CD4-positive, alpha-beta T cell treated with Interleukin-4 for 1 hour (primary cell): ENCODE measurements at regions not wholly inside any gene's neighbourhood (a gene's known extent, or its start where the extent isn't known, plus 50 kb on each side); places are given as distances from the start of the nearest gene placed in this dataset.

Source experiments
- DNase-seq, 2 donors: peaks; one replicate each; pipeline ENCODE4 v3.0.0-alpha.2; 2020 to 2022

DNA sequence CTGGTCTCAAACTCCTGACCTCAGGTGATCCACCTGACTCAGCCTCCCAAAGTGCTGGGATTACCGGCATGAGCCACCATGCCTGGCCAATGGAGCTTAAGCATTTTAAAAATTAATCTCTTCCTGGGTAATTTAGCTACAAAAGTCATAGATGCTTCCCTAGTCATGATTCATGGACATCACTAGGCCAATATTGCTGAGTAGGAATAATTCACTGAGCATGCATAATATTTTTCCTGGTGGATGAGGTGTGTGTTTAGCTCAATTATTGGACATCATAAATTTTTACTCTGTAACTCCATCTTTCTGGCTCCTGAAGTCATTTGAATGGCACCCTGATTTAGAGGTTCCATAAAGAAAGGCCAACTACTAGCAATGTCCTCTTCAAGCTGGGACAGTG, 512.9 kb upstream of the AGTR1 start:
- DNase-seq, result no peak

DNA sequence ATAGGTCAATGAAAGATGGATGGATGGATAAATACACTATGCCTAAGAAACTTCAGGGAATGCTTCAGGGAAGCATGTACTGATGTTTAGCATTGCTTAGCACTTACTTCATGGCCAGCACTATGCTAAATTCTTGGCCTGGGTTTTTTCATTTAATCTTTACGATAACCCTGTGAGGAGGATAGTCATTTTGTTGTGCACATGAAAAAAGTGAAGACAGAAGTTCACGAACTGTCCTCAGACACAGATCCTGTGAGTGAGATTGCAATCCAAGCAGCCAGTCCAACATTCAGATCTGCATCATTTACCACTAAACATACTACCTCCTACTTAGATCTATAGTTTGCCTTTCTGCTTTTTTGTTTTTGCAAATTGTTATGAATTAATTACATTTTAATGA, 510.8 kb upstream of the AGTR1 start:
- DNase-seq, result no peak

DNA sequence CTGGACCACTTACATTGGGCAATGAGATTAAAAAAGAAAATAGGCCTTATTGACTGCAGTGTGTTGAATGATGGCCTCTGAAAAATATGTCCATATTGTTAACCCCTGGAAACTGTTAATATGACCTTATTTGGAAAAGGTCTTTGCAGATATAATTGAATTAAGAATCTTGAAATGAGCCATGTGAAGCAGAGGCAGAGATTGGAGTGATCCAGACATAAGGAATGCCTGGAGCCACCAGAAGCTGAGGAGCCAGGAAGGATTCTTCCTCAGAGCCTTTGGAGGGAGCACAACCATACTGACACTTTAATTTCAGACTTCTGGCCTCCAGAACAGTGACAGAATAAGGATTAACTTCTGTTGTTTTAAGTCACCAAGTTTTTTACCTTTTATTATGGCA, 510.4 kb upstream of the AGTR1 start:
- no peak for DNase-seq

DNA sequence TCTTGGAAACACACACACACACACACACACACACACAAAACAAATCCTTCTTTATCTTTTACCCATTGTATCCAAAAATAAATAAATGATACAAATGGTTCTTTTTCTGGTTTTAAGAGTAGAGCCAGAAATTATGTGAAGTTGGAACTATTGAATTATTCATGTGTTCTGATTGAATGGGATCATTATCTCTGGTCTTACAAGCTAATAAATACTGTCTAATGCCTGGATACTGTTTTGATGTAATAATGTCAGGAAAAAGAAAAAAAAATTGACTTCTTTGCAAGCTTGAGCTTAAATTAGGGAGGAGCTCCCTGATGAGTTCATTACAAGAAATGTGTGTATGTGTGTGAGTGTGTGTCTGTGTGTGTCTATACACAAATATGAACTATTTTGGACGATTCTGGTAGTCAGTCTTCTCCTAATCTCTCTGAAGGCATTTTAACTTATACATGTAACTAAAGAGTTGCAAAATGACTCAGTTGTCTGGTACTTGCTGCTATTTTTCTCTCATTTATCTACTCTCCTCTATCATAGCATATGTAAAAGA, 507.2 kb upstream of the AGTR1 start:
- DNase-seq, result no peak

DNA sequence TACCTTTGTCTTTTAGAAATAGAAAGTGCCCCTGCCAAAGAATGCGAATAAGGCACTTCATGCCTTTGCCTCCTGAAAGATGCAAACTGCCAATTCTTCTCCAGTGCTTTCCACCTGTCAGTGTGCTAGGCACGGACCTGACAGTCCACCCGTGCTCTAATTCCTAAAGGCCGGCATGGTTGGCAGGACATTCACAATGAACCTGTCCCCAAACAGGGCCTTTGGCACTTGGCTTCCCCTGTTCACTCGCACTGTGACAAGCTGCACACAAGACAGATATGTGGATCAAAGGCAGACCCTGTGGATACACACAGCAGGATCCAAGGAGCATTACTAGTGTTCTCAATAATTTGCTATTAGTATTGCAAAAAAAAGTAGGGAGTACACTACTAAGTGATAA, 505.7 kb upstream of the AGTR1 start:
- DNase-seq, result no peak

DNA sequence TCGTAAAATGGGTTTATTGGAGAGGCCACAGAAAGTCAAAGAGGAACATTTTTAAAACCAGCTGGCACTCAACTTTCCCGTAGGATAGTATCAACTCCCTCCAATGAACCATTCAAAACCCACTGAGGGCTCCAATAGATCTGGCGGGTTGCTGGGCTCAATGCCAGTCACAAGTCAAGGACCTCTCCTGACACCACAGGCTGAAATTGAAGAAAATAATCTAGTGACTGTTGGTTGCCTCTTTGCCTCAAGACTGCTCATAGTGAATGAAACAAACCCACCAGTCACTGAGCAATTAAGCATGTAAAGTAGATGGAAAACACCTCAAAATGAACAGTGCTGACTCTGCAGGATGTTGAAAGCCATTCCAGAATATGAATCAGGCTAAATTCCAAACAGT, 500.6 kb upstream of the AGTR1 start:
- no peak for DNase-seq

DNA sequence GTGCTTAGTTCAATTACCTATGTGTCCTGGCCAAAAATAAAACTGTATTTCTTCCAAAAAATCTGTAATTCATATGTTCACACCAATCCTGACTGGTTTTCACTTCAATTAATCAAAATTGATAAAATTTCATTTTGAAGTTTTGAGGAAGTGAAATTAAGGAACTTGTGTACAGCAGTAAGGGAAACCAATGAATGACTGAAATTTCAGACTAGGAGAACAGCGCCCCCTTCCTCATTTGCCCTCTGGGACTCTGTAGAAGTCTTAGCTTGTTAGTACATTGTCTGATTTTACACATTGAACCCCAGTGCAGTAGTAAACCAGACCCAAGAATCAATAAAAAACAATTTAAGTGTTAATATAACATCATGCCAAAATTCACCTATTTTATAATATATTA, 495.3 kb upstream of the AGTR1 start:
- no peak for DNase-seq

DNA sequence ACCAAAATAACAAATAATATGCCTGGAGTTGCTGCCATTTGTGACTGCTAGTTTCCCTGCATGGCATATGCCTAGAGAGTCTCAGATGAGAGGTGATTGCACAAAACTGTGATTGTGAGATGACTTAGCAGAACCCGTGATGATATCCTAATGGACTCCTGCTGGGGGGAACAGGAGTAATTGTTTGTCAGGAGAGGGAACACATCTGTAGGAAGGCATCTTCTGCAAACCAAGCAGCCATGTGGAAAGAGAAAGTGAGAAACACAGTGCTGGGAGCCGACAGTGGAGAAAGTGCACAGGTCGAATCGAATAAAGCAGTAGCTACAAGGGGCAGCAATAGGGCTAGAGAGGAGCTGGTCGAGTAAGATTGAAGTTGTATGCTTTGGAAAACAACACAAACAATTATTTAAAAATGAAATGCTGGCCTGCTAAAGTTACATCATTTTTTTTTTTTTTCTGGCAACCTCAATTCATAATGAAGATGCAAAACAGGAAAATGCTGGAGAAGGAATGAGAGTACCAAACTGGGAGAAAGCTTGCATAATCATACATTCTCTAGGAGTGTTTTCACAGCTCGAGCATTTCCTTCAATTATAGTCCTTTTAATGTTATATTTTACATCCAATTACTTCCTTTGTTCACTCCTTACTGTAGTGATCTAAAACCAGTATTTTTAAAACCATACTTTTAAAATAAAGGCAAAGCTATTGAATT, 494.2 kb upstream of the AGTR1 start:
- no peak for DNase-seq

DNA sequence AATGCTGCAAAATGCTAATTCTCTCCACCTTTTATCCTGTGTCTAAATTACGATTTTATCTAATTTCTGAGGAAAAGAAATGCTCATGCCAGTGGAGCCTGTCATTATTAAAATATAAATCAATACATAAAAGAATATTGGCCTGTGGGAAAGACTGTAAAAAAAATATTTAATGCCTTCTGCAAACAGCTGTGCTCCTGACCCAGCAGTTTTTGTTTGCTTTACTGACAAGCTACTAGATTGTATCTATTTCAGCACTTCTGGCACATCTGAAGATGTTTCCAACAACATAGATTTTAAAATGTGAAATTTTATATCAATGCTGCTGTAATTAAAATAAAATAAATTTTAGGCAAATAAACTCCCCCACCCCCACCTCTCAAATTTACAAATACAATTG, 493.6 kb upstream of the AGTR1 start:
- no peak for DNase-seq

DNA sequence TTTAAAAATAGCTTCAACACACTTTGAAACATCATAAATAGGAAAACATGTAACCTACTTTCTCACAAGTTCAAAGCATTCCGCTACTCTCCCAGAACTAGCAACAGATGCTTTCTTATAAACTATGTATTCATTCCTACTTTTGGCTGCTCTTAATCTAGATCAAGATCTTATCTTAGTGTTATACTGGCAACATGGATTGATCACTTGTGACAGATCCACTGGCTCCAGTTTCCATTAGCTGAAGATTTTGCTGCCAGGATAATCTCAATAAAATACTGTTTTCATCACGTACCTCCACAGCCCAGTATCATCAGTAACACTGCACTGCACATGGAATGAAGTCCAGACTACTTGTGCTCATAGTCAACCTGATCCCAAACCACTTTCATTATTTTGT, 491.7 kb upstream of the AGTR1 start:
- no peak for DNase-seq

DNA sequence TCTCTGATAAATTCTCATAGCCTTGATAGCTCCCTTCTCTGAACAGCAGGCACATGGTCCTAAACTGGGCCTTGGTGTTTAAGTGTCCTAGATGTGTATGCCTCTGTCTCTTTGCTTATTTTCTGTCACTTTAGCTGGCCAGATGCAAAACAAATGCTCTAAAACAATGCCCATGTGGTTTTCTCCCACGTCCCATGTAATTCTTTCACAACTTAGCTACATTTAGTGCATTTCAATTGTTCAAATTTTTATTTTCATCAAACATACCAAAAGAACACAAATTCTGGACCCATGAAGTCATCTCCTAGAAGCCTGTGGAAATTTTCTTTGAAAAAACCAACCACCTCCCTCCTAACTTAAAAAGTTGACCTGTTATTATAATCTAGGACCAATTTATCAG, 491.3 kb upstream of the AGTR1 start:
- no peak for DNase-seq

DNA sequence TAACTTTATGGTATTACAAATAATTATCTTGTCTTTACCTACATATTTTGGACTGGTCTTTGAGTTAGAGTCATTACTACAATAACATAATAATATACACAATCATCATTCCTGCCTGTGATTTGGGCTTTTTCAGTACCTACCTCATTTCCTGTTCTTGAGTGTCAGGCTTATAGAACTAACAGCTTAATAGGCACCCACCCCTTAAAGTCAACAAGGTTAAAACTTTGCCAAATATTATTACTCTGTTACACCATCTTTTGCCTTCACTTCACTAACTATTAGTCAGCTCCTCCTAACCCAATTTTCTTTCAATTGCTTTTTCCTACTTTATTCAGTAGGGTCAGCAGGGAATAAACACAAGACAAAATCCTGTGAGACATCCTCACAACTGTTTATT, 488.7 kb upstream of the AGTR1 start:
- DNase-seq, result no peak

DNA sequence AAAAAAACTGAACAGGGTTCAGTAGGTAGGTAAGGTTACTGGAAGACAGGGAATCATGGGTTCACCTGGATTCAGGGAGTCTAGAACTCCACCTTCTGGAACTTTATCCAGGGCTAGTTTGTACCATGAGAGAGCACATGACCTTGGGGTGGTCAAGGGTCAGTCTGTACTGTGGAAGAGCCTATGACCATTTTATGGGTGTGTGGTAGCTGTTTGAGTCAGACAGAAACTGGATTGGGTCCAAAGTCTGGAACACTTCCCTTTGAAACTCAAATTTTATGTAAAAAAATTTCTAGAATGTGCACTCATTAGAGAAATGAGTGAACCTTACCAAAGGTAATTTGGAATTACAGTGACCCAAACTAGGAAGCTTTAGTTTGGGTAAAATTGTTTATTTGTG, 486.0 kb upstream of the AGTR1 start:
- no peak for DNase-seq

DNA sequence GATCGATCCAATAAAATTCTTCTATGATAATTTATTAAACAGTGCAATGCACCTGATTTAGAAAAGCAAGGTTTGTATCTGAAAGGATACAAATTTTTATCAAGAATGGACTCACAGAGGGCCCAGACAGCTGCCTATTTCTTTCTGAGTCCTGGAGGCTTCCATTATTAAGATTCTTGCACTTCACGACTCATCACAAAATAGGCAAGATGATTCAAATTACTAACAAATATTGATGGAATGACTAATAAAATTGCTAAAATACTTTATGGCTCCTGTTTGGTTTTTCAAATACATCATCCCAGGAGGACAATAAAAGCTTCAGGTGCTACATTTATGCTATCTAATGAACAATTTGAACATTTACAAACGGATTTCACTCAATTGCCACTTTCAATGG, 483.0 kb upstream of the AGTR1 start:
- DNase-seq, result no peak

DNA sequence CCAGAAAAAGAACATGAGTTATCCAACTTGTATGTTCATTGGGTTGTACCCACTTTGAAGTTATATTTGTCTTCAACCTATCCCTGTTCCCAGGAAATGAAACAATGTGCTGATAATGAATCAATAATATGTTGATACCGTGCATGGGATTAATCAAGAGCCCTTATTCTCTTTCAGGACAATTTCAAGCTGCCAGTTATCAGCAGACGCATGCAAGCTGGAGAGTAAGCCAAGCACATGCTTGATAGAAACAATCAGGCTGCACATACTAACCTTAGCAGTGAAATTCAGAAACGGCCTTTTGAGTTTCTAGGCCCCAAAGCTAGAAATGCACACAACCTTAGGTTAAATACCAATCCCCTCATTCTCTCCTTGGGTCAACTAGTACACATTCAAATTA, 480.4 kb upstream of the AGTR1 start:
- DNase-seq, result no peak

DNA sequence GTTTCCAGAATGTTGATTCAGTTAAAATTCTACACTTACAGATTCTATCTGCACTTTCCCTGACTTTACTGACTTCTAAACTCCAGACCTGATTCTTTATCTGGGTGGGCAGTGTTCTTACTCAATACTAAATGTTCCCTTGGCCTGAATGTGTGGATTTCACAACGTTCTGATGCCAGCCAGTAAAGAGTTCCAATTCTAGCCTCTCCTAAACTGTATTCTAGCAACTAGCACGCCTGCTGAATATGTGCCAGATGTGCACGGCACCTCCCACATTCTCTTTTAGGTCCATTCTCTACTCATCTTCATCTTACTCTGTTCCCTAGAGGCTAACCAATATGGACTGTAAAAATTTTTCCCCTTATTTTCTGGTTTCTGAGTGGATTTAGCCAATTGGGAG, 479.5 kb upstream of the AGTR1 start:
- DNase-seq, result no peak

DNA sequence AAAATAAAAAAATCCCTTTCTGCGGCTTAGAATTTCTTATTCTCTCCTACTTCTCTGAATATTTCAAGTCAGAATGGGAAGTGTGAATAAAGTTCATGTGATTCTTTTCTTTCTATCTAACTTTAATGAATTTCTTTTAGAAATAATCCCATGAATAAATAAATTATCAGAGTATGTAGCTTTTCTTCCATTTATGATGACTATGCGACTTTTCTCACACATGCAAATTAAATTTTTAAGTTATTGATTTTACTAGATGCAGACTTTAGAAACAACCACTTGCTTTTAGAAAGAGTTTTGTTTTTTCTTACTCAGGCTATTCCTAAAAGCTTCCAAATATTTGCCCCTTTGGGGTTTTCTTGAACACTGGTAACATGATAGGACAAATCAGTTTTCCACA, 477.7 kb upstream of the AGTR1 start:
- DNase-seq, result no peak

DNA sequence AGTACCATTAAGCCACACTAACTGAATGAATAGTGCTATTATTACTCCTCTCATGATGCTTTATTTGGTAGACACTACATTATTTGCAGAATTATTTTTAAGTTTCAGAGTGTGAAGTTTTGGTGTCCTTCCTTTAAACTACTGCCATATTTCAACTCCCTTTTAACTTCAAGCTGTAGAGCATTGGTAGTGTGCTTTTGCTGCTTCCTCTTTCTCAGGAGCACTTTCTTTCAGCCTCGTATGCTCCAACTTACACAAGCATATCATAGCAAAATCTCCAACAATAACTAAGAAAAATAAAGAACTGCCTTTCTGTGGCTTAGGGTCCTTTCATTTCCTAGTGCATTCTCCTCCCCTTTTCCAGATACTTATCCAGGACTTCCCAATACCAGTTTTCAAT, 476.4 kb upstream of the AGTR1 start:
- no peak for DNase-seq

DNA sequence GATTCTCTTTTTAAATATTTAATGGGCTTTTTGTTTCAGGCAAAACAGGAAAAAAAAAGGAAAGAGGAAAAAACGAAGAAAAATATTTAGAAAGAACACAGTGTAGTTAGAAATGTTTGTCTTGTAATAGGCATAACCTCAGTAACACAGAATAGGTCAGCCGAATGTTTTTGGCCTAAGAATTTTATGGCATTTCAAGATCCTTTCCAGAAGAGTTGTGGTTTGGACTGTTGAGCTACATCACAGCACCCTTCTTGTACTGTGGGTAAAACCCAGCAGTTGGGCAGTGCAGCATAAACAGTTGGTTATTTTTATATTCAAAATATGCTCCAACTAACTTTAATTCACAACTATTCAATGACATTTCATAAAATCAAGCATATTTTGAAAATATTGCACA, 474.4 kb upstream of the AGTR1 start:
- no peak for DNase-seq

DNA sequence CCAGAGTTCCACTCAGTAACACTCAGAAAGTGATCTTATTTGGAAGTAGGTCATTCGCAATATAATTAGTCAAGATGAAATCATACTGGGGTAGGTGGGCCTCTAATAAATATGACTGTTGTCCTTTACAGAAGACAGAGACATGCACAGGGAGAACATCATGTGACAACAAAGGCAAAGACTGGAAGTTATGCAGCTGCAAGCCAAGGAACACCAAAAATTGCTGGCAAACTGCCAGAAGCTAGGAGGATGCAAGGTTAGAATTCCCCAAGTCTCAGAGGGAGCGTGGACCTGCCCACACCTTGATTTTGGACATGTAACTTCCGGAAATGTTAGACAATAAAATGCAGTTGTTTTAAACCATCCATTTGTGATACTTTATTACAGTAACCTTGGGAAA, 471.5 kb upstream of the AGTR1 start:
- no peak for DNase-seq

DNA sequence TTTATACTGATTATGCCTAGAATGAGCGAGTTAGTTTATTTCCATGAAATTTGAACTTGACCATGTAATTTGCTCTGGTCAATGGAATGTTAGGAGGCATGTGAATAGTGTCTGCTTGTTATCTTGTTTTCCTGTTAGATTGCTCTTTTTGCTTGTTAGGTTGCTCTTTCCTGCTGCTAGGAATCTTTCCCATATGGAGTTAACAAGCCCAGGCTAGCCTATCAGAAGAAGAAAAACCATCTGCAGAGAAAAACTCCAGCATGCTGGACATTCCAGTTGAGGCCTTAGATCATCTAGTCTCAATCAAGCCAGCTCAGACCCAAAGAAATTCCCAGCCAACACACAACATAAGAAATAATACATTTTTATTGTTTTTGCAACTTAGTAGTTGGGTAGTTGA, 470.2 kb upstream of the AGTR1 start:
- no peak for DNase-seq

DNA sequence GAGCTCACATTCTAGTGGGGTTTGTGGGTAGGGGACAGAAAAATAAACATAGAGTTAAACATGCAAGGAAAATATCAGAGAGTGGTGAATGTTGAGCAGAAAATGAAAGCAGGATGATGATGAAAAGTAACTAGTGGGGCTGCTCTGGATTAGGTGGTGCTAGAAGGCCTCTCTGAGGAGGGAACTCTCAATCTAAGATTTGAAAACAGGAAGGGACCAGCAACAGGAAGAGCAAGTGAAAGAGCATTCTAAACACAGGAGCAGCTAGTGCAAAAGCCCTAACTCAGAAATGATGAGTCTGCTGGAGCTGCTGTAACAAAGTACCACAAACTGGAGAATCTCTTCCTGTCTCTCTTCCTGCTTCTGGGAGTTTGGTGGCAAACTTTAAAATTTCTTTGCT, 468.6 kb upstream of the AGTR1 start:
- no peak for DNase-seq

DNA sequence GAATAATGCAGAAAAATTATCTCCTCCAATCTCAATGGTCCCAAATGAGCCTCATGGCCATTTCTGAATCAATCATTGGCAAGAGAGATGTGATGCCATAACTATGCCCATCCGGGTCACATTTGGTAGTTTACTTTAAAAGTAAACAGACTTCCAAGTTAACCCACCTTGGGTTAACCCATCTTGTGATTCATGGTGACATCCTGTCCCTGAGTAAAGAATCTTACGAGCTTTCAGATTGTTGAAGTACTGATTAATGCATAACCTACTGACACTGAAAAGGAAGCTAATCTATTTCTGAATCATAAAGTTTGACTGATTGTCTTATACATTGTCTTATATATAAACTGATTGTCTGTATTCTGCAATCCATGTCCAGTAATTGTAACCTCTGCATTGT, 467.2 kb upstream of the AGTR1 start:
- DNase-seq, result no peak

DNA sequence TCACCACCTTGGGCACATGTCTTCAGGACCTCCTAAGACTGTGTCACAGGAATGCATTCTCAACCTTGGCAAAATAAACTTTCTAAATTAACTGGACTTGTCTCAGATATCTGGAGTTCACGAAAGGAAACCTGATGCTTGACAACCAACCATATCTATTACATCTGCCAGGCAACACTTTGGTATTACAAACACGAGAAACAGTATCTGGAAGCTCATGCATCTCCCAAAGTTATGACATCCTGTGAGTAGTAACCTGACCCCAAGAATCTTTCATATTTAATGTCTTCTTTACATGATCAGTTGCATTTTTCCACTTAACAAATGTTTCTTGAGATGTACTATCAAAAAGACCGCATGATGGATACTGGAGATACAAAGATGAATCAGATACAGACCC, 465.3 kb upstream of the AGTR1 start:
- DNase-seq, result no peak

DNA sequence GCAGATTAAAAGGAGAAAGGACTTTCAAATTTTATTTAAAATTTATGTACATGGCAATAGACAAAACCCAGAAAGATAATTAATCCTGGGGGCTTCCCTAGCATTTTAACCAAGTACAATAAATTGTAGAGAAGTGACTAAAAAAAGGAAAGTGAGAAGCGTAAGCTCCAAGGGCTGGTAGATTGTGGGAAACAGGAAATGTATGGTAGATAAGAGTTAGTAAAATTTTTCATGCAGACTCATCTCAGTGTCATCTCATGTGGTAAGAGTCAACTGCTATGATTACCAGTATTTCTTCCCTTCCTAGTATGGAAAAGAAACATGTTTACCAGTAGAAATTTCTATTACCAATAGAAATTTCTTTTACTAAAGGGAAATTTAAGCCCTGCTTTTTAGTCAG, 464.3 kb upstream of the AGTR1 start:
- no peak for DNase-seq

DNA sequence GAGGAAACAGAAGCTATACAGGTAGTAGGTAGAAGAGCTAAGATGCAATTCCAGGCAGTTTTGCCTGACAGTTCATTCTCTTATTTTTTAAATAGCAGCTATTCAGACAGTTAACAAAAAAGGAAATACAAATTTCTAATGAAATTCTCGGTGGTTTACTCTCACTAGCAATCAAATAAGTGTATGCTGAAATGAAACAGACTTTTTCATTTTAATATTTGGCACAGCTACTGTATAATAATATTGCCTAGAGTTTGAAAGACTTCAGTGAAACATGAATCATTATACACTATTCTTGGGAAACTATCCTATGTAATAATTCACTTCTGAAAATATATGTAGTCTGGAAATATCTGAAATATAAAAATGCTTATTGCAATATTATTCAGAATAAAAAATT, 463.2 kb upstream of the AGTR1 start:
- no peak for DNase-seq
